ENCODE measurements at regions not wholly inside any gene's neighbourhood (a gene's known extent, or its start where the extent isn't known, plus 50 kb on each side); places are given as distances from the start of the nearest gene placed in this dataset.

DNA sequence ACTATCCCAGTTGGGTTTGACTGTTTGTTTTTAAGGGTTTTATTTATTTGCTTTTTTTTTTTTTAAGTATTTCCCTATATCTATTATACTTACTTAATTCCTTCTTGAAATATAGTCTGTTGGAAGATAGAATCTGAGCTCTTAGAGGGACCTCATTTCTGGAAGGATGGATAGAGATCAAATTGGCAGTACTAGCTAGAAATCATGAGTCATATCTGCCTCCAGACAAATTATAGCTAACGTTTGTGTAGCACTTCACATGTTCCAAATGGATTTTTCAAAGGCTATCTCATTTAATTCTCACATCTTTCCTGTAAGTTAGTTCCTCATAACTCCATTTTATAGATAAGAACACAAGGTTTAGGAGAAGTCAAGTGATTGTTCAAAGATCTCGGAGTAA lies 384.7 kb downstream of the ZIC1 start:
- Mint-ChIP-seq H3K27ac (no peak overlapping the region), H3K9me3 (no peaks in the 10 kb centered on the region), H3K27me3 (ENCODE audit: low read depth) (no peaks in the 10 kb centered on the region), H3K4me1 (ENCODE audit: low read depth) (no peaks in the 10 kb centered on the region), H3K36me3 (ENCODE audit: low read depth) (no peaks in the 10 kb centered on the region), H3K4me3 (no peak overlapping the region)

- Mint-ChIP-seq H3K27ac (no peak overlapping the region), H3K4me1 (ENCODE audit: low read depth) (no peaks in the 10 kb centered on the region), H3K27me3 (ENCODE audit: low read depth) (no peaks in the 10 kb centered on the region), H3K9me3 (no peaks in the 10 kb centered on the region), H3K36me3 (ENCODE audit: low read depth) (no peaks in the 10 kb centered on the region), H3K4me3 (no peak overlapping the region)
Observed at GRCh38 chr3:147794596-147794995, 385.4 kb downstream of the ZIC1 start.

GRCh38 chr3:147795418-147795817 lies 386.3 kb downstream of the ZIC1 start:
- Mint-ChIP-seq H3K4me1 (ENCODE audit: low read depth) (no peaks in the 10 kb centered on the region), H3K36me3 (ENCODE audit: low read depth) (no peaks in the 10 kb centered on the region), H3K27ac (no peak overlapping the region)

DNA sequence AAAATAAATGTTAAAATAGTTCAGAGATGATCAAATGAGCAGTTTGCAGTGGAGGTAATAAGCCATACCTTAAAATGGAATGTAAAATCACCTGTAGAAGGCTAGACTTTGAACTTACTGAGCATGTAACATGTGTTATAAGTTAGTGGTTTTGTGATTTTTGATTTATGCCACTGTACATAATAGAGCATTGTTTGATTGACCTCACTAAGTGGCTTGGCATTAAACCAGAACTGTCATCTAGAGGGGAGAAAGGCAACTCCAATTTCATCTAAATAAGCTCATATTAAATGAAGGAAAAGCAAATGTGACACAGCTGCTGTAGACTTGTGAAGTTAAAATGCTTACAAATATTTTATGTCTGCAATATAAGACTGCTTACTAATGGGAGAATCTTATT lies 387.9 kb downstream of the ZIC1 start:
- no peak overlapping the region for H3K4me3 Mint-ChIP-seq
- no peaks in the 10 kb centered on the region for H3K4me1 Mint-ChIP-seq (ENCODE audit: low read depth)
- H3K27me3 Mint-ChIP-seq (ENCODE audit: low read depth): no peaks in the 10 kb centered on the region
- no peak overlapping the region for H3K27ac Mint-ChIP-seq
- H3K9me3 Mint-ChIP-seq: no peaks in the 10 kb centered on the region
- H3K36me3 Mint-ChIP-seq (ENCODE audit: low read depth): no peaks in the 10 kb centered on the region

More at GRCh38 chr3:147795418-147795817, 386.3 kb downstream of the ZIC1 start:
- no peaks in the 10 kb centered on the region for H3K9me3 Mint-ChIP-seq
- no peaks in the 10 kb centered on the region for H3K27me3 Mint-ChIP-seq (ENCODE audit: low read depth)
- no peak overlapping the region for H3K4me3 Mint-ChIP-seq

- Mint-ChIP-seq H3K4me1 (ENCODE audit: low read depth) (no peaks in the 10 kb centered on the region), H3K4me3 (no peak overlapping the region), H3K27me3 (ENCODE audit: low read depth) (no peaks in the 10 kb centered on the region), H3K9me3 (no peaks in the 10 kb centered on the region), H3K36me3 (ENCODE audit: low read depth) (no peaks in the 10 kb centered on the region), H3K27ac (no peak overlapping the region)
Observed at GRCh38 chr3:147799601-147800000, 390.4 kb downstream of the ZIC1 start.

- Mint-ChIP-seq H3K4me3 (no peak overlapping the region), H3K4me1 (ENCODE audit: low read depth) (no peaks in the 10 kb centered on the region), H3K9me3 (no peaks in the 10 kb centered on the region), H3K27me3 (ENCODE audit: low read depth) (no peaks in the 10 kb centered on the region), H3K27ac (no peak overlapping the region), H3K36me3 (ENCODE audit: low read depth) (no peaks in the 10 kb centered on the region)
Observed at GRCh38 chr3:147807776-147808175, 398.6 kb downstream of the ZIC1 start.

DNA sequence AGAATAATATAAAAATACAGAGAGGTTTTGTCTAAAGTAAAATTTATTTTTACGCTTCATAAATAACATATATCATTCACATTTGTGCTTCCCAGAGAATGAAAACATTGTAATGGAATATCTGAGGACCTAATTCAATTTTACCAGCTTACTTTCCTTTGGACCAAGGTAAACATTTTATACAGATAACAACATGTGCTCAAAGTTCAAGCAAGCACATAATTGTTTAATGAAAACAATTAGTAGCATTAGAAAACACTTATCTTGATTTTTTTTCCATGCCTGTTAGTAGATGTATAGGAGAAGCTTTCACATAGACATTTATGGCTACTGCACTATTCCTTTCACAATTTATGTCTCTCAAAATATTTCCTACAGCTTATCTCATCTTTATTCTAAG lies 400.0 kb downstream of the ZIC1 start:
- H3K27me3 Mint-ChIP-seq (ENCODE audit: low read depth): no peaks in the 10 kb centered on the region
- no peaks in the 10 kb centered on the region for H3K9me3 Mint-ChIP-seq
- H3K4me1 Mint-ChIP-seq (ENCODE audit: low read depth): no peaks in the 10 kb centered on the region
- no peak overlapping the region for H3K4me3 Mint-ChIP-seq
- no peak overlapping the region for H3K27ac Mint-ChIP-seq
- no peaks in the 10 kb centered on the region for H3K36me3 Mint-ChIP-seq (ENCODE audit: low read depth)

DNA sequence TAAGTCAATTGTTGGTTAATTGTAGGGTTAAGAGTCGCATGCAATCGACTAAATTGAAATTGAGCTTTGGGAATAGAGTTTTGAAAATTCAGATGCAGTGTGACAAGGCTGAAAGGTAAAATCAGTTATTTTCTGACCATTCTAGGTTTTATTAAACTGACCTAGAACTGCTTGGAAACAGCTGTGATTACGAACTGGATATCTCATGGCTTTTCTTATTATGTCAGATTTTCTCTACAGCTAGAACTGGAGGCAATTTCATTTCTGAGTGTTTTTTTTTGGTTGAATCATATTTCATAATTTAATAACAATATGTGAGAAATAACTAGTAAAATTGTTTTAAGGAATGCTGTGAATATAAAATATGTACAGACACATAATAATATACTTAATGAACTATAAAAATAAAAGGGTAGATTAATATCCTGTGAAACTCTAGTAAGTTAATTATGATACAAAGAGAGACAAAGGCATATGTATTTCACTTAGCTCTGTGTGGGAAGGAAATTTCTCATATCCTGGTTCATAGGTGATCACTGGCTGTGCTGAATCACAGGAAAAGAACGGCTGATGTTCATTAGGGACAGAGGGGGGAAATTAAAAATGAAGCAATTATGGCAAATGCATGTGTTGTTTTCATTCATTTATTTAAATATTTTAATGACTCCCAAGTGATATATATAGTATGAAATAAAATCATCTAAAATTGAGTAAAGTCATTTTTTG lies 403.2 kb downstream of the ZIC1 start:
- Mint-ChIP-seq H3K36me3 (ENCODE audit: low read depth) (no peaks in the 10 kb centered on the region), H3K9me3 (no peaks in the 10 kb centered on the region), H3K4me1 (ENCODE audit: low read depth) (no peaks in the 10 kb centered on the region), H3K4me3 (no peak overlapping the region), H3K27me3 (ENCODE audit: low read depth) (no peaks in the 10 kb centered on the region), H3K27ac (no peak overlapping the region)

- H3K9me3 Mint-ChIP-seq: no peaks in the 10 kb centered on the region
- no peaks in the 10 kb centered on the region for H3K27me3 Mint-ChIP-seq (ENCODE audit: low read depth)
- no peaks in the 10 kb centered on the region for H3K36me3 Mint-ChIP-seq (ENCODE audit: low read depth)
- H3K27ac Mint-ChIP-seq: no peak overlapping the region
- no peaks in the 10 kb centered on the region for H3K4me1 Mint-ChIP-seq (ENCODE audit: low read depth)
- H3K4me3 Mint-ChIP-seq: no peak overlapping the region
Observed at GRCh38 chr3:147813256-147813655, 404.1 kb downstream of the ZIC1 start.

- no peaks in the 10 kb centered on the region for H3K36me3 Mint-ChIP-seq (ENCODE audit: low read depth)
- no peak overlapping the region for H3K27ac Mint-ChIP-seq
- no peaks in the 10 kb centered on the region for H3K9me3 Mint-ChIP-seq
- no peaks in the 10 kb centered on the region for H3K4me1 Mint-ChIP-seq (ENCODE audit: low read depth)
- H3K4me3 Mint-ChIP-seq: no peak overlapping the region
- H3K27me3 Mint-ChIP-seq (ENCODE audit: low read depth): no peaks in the 10 kb centered on the region
Observed at GRCh38 chr3:147816752-147817151, 407.6 kb downstream of the ZIC1 start.

- Mint-ChIP-seq H3K27ac (no peak overlapping the region), H3K27me3 (ENCODE audit: low read depth) (no peaks in the 10 kb centered on the region), H3K9me3 (no peaks in the 10 kb centered on the region), H3K4me3 (no peak overlapping the region), H3K36me3 (ENCODE audit: low read depth) (no peaks in the 10 kb centered on the region), H3K4me1 (ENCODE audit: low read depth) (no peaks in the 10 kb centered on the region)
Observed at GRCh38 chr3:147832611-147833010, 423.4 kb downstream of the ZIC1 start.

DNA sequence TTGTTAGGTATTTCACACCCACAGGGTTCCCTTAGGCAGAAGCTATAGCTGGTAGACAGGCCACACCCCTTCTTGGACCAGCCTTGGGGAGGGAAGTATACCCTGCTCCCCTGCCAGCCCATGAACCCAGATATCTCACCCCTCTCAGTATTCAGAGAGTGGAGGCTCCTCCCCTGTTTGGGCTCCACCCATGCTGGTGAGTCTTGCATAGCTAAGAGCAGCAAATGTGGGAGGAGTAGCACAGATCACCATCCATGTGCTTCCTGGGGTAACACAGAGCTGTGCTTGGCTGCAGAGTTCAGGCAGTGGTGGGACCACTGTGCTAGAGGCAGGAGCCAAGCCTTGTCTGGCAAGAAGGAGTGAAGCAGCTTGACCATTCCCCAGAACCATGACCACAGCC lies 427.2 kb downstream of the ZIC1 start:
- Mint-ChIP-seq H3K4me1 (ENCODE audit: low read depth) (no peaks in the 10 kb centered on the region), H3K27me3 (ENCODE audit: low read depth) (no peaks in the 10 kb centered on the region), H3K4me3 (no peak overlapping the region), H3K9me3 (no peaks in the 10 kb centered on the region), H3K27ac (no peak overlapping the region), H3K36me3 (ENCODE audit: low read depth) (no peaks in the 10 kb centered on the region)

DNA sequence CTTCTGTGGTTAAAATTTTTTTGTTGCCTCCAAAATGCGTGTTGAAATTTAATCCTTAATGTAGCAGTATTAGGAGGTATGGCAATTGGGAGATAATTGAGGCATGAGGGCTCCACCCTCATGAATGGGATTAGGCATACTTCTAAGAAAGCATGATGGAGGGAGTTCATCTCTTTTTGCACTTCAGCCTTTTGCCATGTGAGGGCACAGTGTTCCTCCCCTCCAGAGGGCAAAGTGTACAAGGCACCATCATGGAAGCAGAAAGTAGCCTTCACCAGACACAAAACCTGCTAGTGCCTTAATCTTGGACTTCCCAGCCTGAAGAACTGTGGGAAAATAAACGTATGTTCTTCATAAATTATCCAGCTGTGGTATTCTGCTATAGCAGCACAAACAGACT lies 429.5 kb downstream of the ZIC1 start:
- no peak overlapping the region for H3K27ac Mint-ChIP-seq
- no peak overlapping the region for H3K4me3 Mint-ChIP-seq
- H3K27me3 Mint-ChIP-seq (ENCODE audit: low read depth): no peaks in the 10 kb centered on the region
- H3K36me3 Mint-ChIP-seq (ENCODE audit: low read depth): no peaks in the 10 kb centered on the region
- H3K9me3 Mint-ChIP-seq: no peaks in the 10 kb centered on the region
- no peaks in the 10 kb centered on the region for H3K4me1 Mint-ChIP-seq (ENCODE audit: low read depth)

- Mint-ChIP-seq H3K9me3 (no peaks in the 10 kb centered on the region), H3K4me1 (ENCODE audit: low read depth) (no peaks in the 10 kb centered on the region), H3K4me3 (no peak overlapping the region), H3K36me3 (ENCODE audit: low read depth) (no peaks in the 10 kb centered on the region), H3K27ac (no peak overlapping the region), H3K27me3 (ENCODE audit: low read depth) (no peaks in the 10 kb centered on the region)
Observed at GRCh38 chr3:147843331-147843730, 434.2 kb downstream of the ZIC1 start.

GRCh38 chr3:147846293-147846692 lies 437.1 kb downstream of the ZIC1 start:
- H3K4me1 Mint-ChIP-seq (ENCODE audit: low read depth): no peaks in the 10 kb centered on the region
- no peak overlapping the region for H3K27ac Mint-ChIP-seq
- H3K36me3 Mint-ChIP-seq (ENCODE audit: low read depth): no peaks in the 10 kb centered on the region
- no peak overlapping the region for H3K4me3 Mint-ChIP-seq
- no peaks in the 10 kb centered on the region for H3K9me3 Mint-ChIP-seq
- H3K27me3 Mint-ChIP-seq (ENCODE audit: low read depth): no peaks in the 10 kb centered on the region

Data from T-helper 1 cell treated with Interleukin-12 subunit alpha and Interleukin-12 subunit beta and Interleukin-4 antibody, amounts not matched to agents 30 μg/mL and 1 μg/mL, for 36 hours (primary cell).